ENCODE measurements at regions not wholly inside any gene's neighbourhood (a gene's known extent, or its start where the extent isn't known, plus 50 kb on each side); places are given as distances from the start of the nearest gene placed in this dataset.

GRCh38 chr7:118792682-118793081 is 568.2 kb downstream of the ANKRD7 start:
- no peak for TF ChIP-seq CTCF (IDR thresholded peaks at IDR 0.05; ENCODE audit: extremely low read depth, missing control alignments)
- DNase-seq (ENCODE audit: low spot score) = no peak

GRCh38 chr7:118793582-118793981 is 569.1 kb downstream of the ANKRD7 start:
- TF ChIP-seq CTCF (IDR thresholded peaks at IDR 0.05; ENCODE audit: extremely low read depth, missing control alignments) = no peak
- no peak for DNase-seq (ENCODE audit: low spot score)

- no peak for DNase-seq (ENCODE audit: low spot score)
- no peak for TF ChIP-seq CTCF (IDR thresholded peaks at IDR 0.05; ENCODE audit: extremely low read depth, missing control alignments)
Observed at GRCh38 chr7:118794419-118794818, 569.9 kb downstream of the ANKRD7 start.

- no peak for TF ChIP-seq CTCF (IDR thresholded peaks at IDR 0.05; ENCODE audit: extremely low read depth, missing control alignments)
- DNase-seq (ENCODE audit: low spot score) = no peak
Observed at GRCh38 chr7:118801366-118801765, 576.9 kb downstream of the ANKRD7 start.

GRCh38 chr7:118802726-118803125 is 578.2 kb downstream of the ANKRD7 start:
- no peak for TF ChIP-seq CTCF (IDR thresholded peaks at IDR 0.05; ENCODE audit: extremely low read depth, missing control alignments)
- DNase-seq (ENCODE audit: low spot score) = no peak

- no peak for DNase-seq (ENCODE audit: low spot score)
- TF ChIP-seq CTCF (IDR thresholded peaks at IDR 0.05; ENCODE audit: extremely low read depth, missing control alignments) = no peak
Observed at GRCh38 chr7:118826246-118826645, 601.7 kb downstream of the ANKRD7 start.

GRCh38 chr7:118836933-118837332 is 612.4 kb downstream of the ANKRD7 start:
- no peak for TF ChIP-seq CTCF (IDR thresholded peaks at IDR 0.05; ENCODE audit: extremely low read depth, missing control alignments)
- no peak for DNase-seq (ENCODE audit: low spot score)
